OCI-LY1 (cell line): ENCODE measurements at regions not wholly inside any gene's neighbourhood (a gene's known extent, or its start where the extent isn't known, plus 50 kb on each side); places are given as distances from the start of the nearest gene placed in this dataset.

Experiments used
- EZH2 ChIP-seq: fragments of 200-600 bp; sonication (generic), shearing (Covaris generic); IDR thresholded peaks from 2 replicates; pipeline ENCODE4 v1.8.0; 2017; ENCODE audit warnings: borderline replicate concordance, mixed run types, mild to moderate bottlenecking, antibody characterized with exemption, low read length, moderate library complexity, mixed read lengths
- TF ChIP-seq, protein P1 (sequence below): fragments of 200-600 bp; sonication (generic), shearing (Covaris generic); IDR thresholded peaks from 2 replicates; pipeline ENCODE4 v1.5.1; 2017; ENCODE audit warnings: mild to moderate bottlenecking, antibody characterized with exemption, low read length, moderate library complexity, mixed read lengths

- TF ChIP-seq, protein P1, sequence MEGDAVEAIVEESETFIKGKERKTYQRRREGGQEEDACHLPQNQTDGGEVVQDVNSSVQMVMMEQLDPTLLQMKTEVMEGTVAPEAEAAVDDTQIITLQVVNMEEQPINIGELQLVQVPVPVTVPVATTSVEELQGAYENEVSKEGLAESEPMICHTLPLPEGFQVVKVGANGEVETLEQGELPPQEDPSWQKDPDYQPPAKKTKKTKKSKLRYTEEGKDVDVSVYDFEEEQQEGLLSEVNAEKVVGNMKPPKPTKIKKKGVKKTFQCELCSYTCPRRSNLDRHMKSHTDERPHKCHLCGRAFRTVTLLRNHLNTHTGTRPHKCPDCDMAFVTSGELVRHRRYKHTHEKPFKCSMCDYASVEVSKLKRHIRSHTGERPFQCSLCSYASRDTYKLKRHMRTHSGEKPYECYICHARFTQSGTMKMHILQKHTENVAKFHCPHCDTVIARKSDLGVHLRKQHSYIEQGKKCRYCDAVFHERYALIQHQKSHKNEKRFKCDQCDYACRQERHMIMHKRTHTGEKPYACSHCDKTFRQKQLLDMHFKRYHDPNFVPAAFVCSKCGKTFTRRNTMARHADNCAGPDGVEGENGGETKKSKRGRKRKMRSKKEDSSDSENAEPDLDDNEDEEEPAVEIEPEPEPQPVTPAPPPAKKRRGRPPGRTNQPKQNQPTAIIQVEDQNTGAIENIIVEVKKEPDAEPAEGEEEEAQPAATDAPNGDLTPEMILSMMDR, result no peak
- no peak for TF ChIP-seq EZH2
Observed at GRCh38 chr21:14825514-14825974, 239.3 kb downstream of the NRIP1 start.
